Suprapubic skin (tissue), 4 donors: ENCODE measurements at regions not wholly inside any gene's neighbourhood (a gene's known extent, or its start where the extent isn't known, plus 50 kb on each side); places are given as distances from the start of the nearest gene placed in this dataset.

Source experiments
- DNase-seq, 2 donors: peaks; one replicate each; pipeline ENCODE4 v3.0.0-alpha.2; 2019; ENCODE audit warnings: low spot score in 2 of 2
- H3K27ac ChIP-seq: fragments of 200-600 bp; sonication (generic); one replicate; pipeline ENCODE4 v1.5.1; 2019
- H3K27me3 ChIP-seq: fragments of 200-600 bp; sonication (generic); one replicate; pipeline ENCODE4 v1.5.1; 2019
- H3K36me3 ChIP-seq: fragments of 200-600 bp; sonication (generic); one replicate; pipeline ENCODE4 v1.5.1; 2019
- H3K4me1 ChIP-seq: fragments of 200-600 bp; sonication (generic); one replicate; pipeline ENCODE4 v1.5.1; 2019
- H3K4me3 ChIP-seq: fragments of 200-600 bp; sonication (generic); one replicate; pipeline ENCODE4 v1.5.1; 2019; ENCODE audit warnings: mild to moderate bottlenecking
- H3K9me3 ChIP-seq: fragments of 200-600 bp; sonication (generic); one replicate; pipeline ENCODE4 v1.5.1; 2019
- CTCF ChIP-seq, 2 donors: fragments of 200-600 bp in 1 of 2; fragments of 450-650 bp in 1 of 2; sonication (generic) in 1 of 2; IDR thresholded peaks; one replicate each; pipeline ENCODE4 v1.5.1; 2016 to 2019; ENCODE audit warnings: antibody characterized with exemption in 2 of 2, mild to moderate bottlenecking in 1 of 2, moderate library complexity in 1 of 2
- EP300 ChIP-seq: sonication (generic); formaldehyde crosslinking; IDR thresholded peaks from one replicate; pipeline ENCODE4 v1.6.1; 2017; ENCODE audit warnings: antibody characterized with exemption
- POLR2A ChIP-seq, 2 donors: fragments of 450-650 bp; IDR thresholded peaks; one replicate each; pipeline ENCODE4 v1.6.1; 2017; ENCODE audit warnings: antibody characterized with exemption in 2 of 2, mild to moderate bottlenecking in 2 of 2, moderate library complexity in 2 of 2
- POLR2AphosphoS5 ChIP-seq, 3 donors: sonication (generic); formaldehyde crosslinking; IDR thresholded peaks; one replicate each; pipeline ENCODE4 v1.6.1; 2017; ENCODE audit warnings: antibody characterized with exemption in 3 of 3
- WGBS: methylation state at CpG from one replicate; pipeline ENCODE4 v1.1.5; 2018; 5-methylcytosine and 5-hydroxymethylcytosine counted together

GRCh38 chr13:38539632-38540031 lies 147.2 kb upstream of the FREM2 start:
- DNase-seq, result no peak
- Histone ChIP-seq H3K36me3 (no peaks in the 10 kb centered on the region), H3K4me3 (no peak overlapping the region), H3K4me1 (no peaks in the 10 kb centered on the region), H3K27me3 (no peaks in the 10 kb centered on the region), H3K9me3 (no peaks in the 10 kb centered on the region), H3K27ac (no peak overlapping the region)
- TF ChIP-seq EP300 (no peak), CTCF (IDR thresholded peaks at IDR 0.05) (no peak), POLR2AphosphoS5 (IDR thresholded peaks at IDR 0.05) (no peak), POLR2A (IDR thresholded peaks at IDR 0.05) (no peak)
- 97% methylated on average over 2 of the region's 2 CpGs for WGBS

- H3K27me3 ChIP-seq, result no peaks in the 10 kb centered on the region
- H3K4me1 ChIP-seq, result no peaks in the 10 kb centered on the region
- no peaks in the 10 kb centered on the region for H3K36me3 ChIP-seq
These were observed 144.3 kb upstream of the FREM2 start for GRCh38 chr13:38542601-38543000.

GRCh38 chr13:38543561-38543960 lies 143.3 kb upstream of the FREM2 start:
- 66% methylated on average over 4 of the region's 4 CpGs for WGBS
- H3K27me3 ChIP-seq, result no peaks in the 10 kb centered on the region
- H3K4me1 ChIP-seq, result no peaks in the 10 kb centered on the region
- peaks cover 8% of the 10 kb centered on the region for H3K9me3 ChIP-seq
- TF ChIP-seq POLR2A (IDR thresholded peaks at IDR 0.05) (no peak), CTCF (IDR thresholded peaks at IDR 0.05) (no peak), POLR2AphosphoS5 (IDR thresholded peaks at IDR 0.05) (no peak), EP300 (no peak)
- H3K36me3 ChIP-seq, result no peaks in the 10 kb centered on the region
- no peak overlapping the region for H3K27ac ChIP-seq
- DNase-seq, result no peak
- no peak overlapping the region for H3K4me3 ChIP-seq

More at GRCh38 chr13:38542601-38543000, 144.3 kb upstream of the FREM2 start:
- no peak for TF ChIP-seq POLR2A (IDR thresholded peaks at IDR 0.05)
- no peak for TF ChIP-seq CTCF (IDR thresholded peaks at IDR 0.05)
- TF ChIP-seq EP300, result no peak
- no peak for TF ChIP-seq POLR2AphosphoS5 (IDR thresholded peaks at IDR 0.05)
- no peaks in the 10 kb centered on the region for H3K9me3 ChIP-seq
- no peak overlapping the region for H3K4me3 ChIP-seq
- WGBS, result 64% methylated on average over 3 of the region's 3 CpGs
- no peak overlapping the region for H3K27ac ChIP-seq
- DNase-seq, result no peak

- WGBS, result 71% methylated on average over 2 of the region's 2 CpGs
- no peak for TF ChIP-seq EP300
- no peak for TF ChIP-seq CTCF (IDR thresholded peaks at IDR 0.05)
- TF ChIP-seq POLR2AphosphoS5 (IDR thresholded peaks at IDR 0.05), result no peak
- no peak for TF ChIP-seq POLR2A (IDR thresholded peaks at IDR 0.05)
These were observed 123.1 kb upstream of the FREM2 start for GRCh38 chr13:38563739-38564138.

GRCh38 chr13:38564256-38565150 lies 122.4 kb upstream of the FREM2 start:
- Histone ChIP-seq H3K27me3 (no peaks in the 10 kb centered on the region), H3K36me3 (no peaks in the 10 kb centered on the region), H3K9me3 (no peaks in the 10 kb centered on the region), H3K27ac (no peak overlapping the region), H3K4me3 (no peak overlapping the region), H3K4me1 (no peaks in the 10 kb centered on the region)
- WGBS, result 81% methylated on average over 7 of the region's 7 CpGs
- TF ChIP-seq CTCF (IDR thresholded peaks at IDR 0.05) (no peak), POLR2AphosphoS5 (IDR thresholded peaks at IDR 0.05) (no peak), EP300 (no peak), POLR2A (IDR thresholded peaks at IDR 0.05) (no peak)
- DNase-seq, result no peak

More at GRCh38 chr13:38563739-38564138, 123.1 kb upstream of the FREM2 start:
- no peaks in the 10 kb centered on the region for H3K36me3 ChIP-seq
- no peaks in the 10 kb centered on the region for H3K27me3 ChIP-seq
- H3K27ac ChIP-seq, result no peak overlapping the region
- H3K4me3 ChIP-seq, result no peak overlapping the region
- H3K9me3 ChIP-seq, result no peaks in the 10 kb centered on the region
- DNase-seq, result no peak
- no peaks in the 10 kb centered on the region for H3K4me1 ChIP-seq
